ENCODE measurements at regions not wholly inside any gene's neighbourhood (a gene's known extent, or its start where the extent isn't known, plus 50 kb on each side); places are given as distances from the start of the nearest gene placed in this dataset.
A peak's percentile ranks its signal among the peaks of the same experiment; 100 is the strongest.

- DNase-seq (ENCODE audit: low spot score) = no peak
- TF ChIP-seq, protein P1, sequence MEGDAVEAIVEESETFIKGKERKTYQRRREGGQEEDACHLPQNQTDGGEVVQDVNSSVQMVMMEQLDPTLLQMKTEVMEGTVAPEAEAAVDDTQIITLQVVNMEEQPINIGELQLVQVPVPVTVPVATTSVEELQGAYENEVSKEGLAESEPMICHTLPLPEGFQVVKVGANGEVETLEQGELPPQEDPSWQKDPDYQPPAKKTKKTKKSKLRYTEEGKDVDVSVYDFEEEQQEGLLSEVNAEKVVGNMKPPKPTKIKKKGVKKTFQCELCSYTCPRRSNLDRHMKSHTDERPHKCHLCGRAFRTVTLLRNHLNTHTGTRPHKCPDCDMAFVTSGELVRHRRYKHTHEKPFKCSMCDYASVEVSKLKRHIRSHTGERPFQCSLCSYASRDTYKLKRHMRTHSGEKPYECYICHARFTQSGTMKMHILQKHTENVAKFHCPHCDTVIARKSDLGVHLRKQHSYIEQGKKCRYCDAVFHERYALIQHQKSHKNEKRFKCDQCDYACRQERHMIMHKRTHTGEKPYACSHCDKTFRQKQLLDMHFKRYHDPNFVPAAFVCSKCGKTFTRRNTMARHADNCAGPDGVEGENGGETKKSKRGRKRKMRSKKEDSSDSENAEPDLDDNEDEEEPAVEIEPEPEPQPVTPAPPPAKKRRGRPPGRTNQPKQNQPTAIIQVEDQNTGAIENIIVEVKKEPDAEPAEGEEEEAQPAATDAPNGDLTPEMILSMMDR (conservative IDR thresholded peaks at IDR 0.05; ENCODE audit: low read depth) = no peak
- CTCF ChIA-PET = no interaction called here
- POLR2A ChIA-PET (ENCODE audit: low non-redundant PET) = no interaction called here
- H3K27ac ChIP-seq = no peak overlapping the region
Observed at GRCh38 chr1:232381394-232382100, 248.4 kb downstream of the SIPA1L2 start.

DNA sequence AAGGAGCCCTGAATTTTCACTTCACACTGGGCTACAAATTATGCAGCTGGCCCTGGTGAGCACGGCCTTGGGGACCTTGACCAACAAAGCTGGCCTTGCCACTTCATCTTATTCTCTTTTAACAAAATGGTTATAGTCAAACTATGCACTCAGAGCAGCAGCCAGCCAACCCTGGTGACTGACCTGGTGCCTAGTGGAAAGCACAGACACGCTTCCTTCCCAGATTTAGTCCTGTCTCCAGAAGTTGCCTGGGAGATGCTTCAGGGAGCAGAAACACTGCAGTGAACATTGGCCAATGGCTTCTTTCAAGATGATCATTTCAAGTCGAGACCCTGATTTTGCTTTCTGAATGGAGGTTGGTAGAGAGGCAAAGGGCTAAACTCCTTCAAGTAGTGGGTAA lies 249.3 kb downstream of the SIPA1L2 start:
- DNase-seq (ENCODE audit: low spot score) = no peak
- ChIA-PET CTCF (no interaction called here), POLR2A (ENCODE audit: low non-redundant PET) (no interaction called here)
- TF ChIP-seq, protein P1 (conservative IDR thresholded peaks at IDR 0.05; ENCODE audit: low read depth) = no peak
- H3K27ac ChIP-seq = no peak overlapping the region

- no peak overlapping the region for H3K27ac ChIP-seq
- TF ChIP-seq, protein P1 (conservative IDR thresholded peaks at IDR 0.05; ENCODE audit: low read depth) = no peak
- DNase-seq (ENCODE audit: low spot score) = no peak
- CTCF ChIA-PET = no interaction called here
- POLR2A ChIA-PET (ENCODE audit: low non-redundant PET) = no interaction called here
Observed at GRCh38 chr1:232380131-232380530, 249.8 kb downstream of the SIPA1L2 start.

DNA sequence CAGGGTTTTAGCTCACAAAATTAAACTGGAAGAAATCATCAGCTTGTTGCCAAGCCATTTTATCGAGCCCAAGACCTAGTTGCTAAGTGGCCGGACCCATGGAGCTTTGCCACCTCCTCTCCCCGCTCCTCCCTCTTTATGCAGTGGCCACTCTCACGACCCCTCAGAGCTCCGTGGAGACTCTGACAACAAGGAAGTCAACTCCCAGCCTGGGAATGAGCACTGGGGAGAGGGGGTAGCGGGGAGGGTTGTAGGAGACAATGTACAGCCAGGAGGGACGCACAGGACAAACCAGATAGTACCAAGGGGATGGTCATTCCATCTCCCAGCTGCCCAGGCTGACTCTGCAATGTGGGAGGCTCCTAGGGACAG lies 250.9 kb downstream of the SIPA1L2 start:
- POLR2A ChIA-PET (ENCODE audit: low non-redundant PET) = no interaction called here
- no peak for DNase-seq (ENCODE audit: low spot score)
- H3K27ac ChIP-seq = no peak overlapping the region
- TF ChIP-seq, protein P1 (conservative IDR thresholded peaks at IDR 0.05; ENCODE audit: low read depth) = no peak
- CTCF ChIA-PET = no interaction called here

DNA sequence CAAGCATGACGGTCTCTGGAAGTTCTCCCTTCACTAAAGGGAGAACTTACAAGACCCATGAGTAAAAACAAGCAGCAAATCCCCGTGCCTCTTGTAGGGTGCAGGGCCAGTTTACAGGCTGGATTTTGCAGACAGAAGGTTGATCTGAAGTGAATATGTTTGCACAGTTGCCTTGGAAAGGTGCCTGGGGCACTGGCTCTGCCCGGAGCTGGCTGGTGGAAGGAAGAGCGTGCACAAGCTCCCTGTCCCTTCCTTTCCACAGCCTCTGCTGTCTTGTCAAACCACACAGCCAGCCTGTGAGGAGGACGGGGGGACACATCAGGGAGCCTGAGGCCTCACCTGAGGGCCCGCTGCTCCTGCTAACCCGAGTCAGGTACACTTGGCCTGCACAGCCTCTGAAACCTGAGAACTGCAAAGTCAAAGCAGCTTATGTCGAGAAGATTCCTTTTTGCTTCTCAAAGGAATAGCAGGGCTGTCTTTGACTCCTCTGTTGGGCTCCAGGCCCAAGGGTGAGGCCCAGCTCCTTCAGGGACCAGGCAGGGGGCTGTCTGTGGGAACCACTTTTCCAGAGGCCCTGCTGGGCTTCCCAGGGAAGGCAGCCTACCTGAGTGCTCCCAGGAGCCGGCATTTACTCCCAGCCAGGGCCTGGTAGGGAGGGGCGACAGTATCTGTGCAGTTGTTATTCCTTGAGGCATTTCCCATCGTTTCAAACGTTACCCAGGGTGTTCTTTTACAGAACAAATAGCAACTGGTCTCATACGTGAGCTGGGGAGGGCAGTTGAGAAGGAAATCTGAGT lies 251.5 kb downstream of the SIPA1L2 start:
- peak overlapping the region; percentile 8 for H3K27ac ChIP-seq
- ChIA-PET POLR2A (ENCODE audit: low non-redundant PET) (no interaction called here), CTCF (no interaction called here)
- TF ChIP-seq, protein P1 (conservative IDR thresholded peaks at IDR 0.05; ENCODE audit: low read depth) = no peak
- no peak for DNase-seq (ENCODE audit: low spot score)

DNA sequence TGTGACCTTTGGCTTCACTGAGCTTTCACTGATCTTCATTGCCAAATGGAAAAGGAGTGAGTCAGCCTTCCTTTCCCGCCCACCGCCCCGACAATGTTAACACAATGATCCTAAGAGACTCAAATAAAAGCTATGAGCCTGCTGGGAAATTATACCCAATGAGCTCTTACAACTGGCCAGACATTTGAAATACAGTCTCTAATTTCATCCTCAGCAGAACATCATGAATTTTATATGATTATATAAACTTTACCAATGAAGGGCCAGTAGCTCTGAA lies 252.5 kb downstream of the SIPA1L2 start:
- ChIA-PET POLR2A (ENCODE audit: low non-redundant PET) (no interaction called here), CTCF (no interaction called here)
- TF ChIP-seq, protein P1 (conservative IDR thresholded peaks at IDR 0.05; ENCODE audit: low read depth) = no peak
- H3K27ac ChIP-seq = no peak overlapping the region
- peak; percentile 60 for DNase-seq (ENCODE audit: low spot score)
